ENCODE measurements at regions not wholly inside any gene's neighbourhood (a gene's known extent, or its start where the extent isn't known, plus 50 kb on each side); places are given as distances from the start of the nearest gene placed in this dataset.

GRCh38 chr3:34687671-34688070 is 889.2 kb downstream of the PDCD6IP start:
- DNase-seq (ENCODE audit: extremely low read depth, insufficient read length), result no peak
- H3K4me3 ChIP-seq (replicated peaks; ENCODE audit: low read depth, low read length), result no peak overlapping the region
- no peak for TF ChIP-seq CTCF (IDR thresholded peaks at IDR 0.05; ENCODE audit: insufficient read depth, low read length, poor library complexity, severe bottlenecking)
- no peaks in the 10 kb centered on the region for H3K36me3 ChIP-seq (ENCODE audit: control insufficient read depth, insufficient read depth, low read length)
- H3K27me3 ChIP-seq (replicated peaks; ENCODE audit: control insufficient read depth, insufficient read depth, low read length), result no peaks in the 10 kb centered on the region

- no peak for DNase-seq (ENCODE audit: extremely low read depth, insufficient read length)
- H3K27me3 ChIP-seq (replicated peaks; ENCODE audit: control insufficient read depth, insufficient read depth, low read length), result no peaks in the 10 kb centered on the region
- H3K4me3 ChIP-seq (replicated peaks; ENCODE audit: low read depth, low read length), result no peak overlapping the region
- TF ChIP-seq CTCF (IDR thresholded peaks at IDR 0.05; ENCODE audit: insufficient read depth, low read length, poor library complexity, severe bottlenecking), result no peak
- no peaks in the 10 kb centered on the region for H3K36me3 ChIP-seq (ENCODE audit: control insufficient read depth, insufficient read depth, low read length)
Measured at GRCh38 chr3:34696831-34697230, 898.4 kb downstream of the PDCD6IP start.

- no peak for DNase-seq (ENCODE audit: extremely low read depth, insufficient read length)
- no peak for TF ChIP-seq CTCF (IDR thresholded peaks at IDR 0.05; ENCODE audit: insufficient read depth, low read length, poor library complexity, severe bottlenecking)
- no peaks in the 10 kb centered on the region for H3K36me3 ChIP-seq (ENCODE audit: control insufficient read depth, insufficient read depth, low read length)
- no peak overlapping the region for H3K4me3 ChIP-seq (replicated peaks; ENCODE audit: low read depth, low read length)
- H3K27me3 ChIP-seq (replicated peaks; ENCODE audit: control insufficient read depth, insufficient read depth, low read length), result no peaks in the 10 kb centered on the region
Measured at GRCh38 chr3:34703053-34703452, 904.6 kb downstream of the PDCD6IP start.

GRCh38 chr3:34724916-34725499 is 914.3 kb upstream of the ARPP21 start:
- Histone ChIP-seq H3K4me3 (replicated peaks; ENCODE audit: low read depth, low read length) (no peak overlapping the region), H3K27me3 (replicated peaks; ENCODE audit: control insufficient read depth, insufficient read depth, low read length) (no peaks in the 10 kb centered on the region), H3K36me3 (ENCODE audit: control insufficient read depth, insufficient read depth, low read length) (no peaks in the 10 kb centered on the region)
- TF ChIP-seq CTCF (IDR thresholded peaks at IDR 0.05; ENCODE audit: insufficient read depth, low read length, poor library complexity, severe bottlenecking), result no peak
- DNase-seq (ENCODE audit: extremely low read depth, insufficient read length), result no peak

- DNase-seq (ENCODE audit: extremely low read depth, insufficient read length), result no peak
- Histone ChIP-seq H3K27me3 (replicated peaks; ENCODE audit: control insufficient read depth, insufficient read depth, low read length) (no peaks in the 10 kb centered on the region), H3K36me3 (ENCODE audit: control insufficient read depth, insufficient read depth, low read length) (no peaks in the 10 kb centered on the region), H3K4me3 (replicated peaks; ENCODE audit: low read depth, low read length) (no peak overlapping the region)
- TF ChIP-seq CTCF (IDR thresholded peaks at IDR 0.05; ENCODE audit: insufficient read depth, low read length, poor library complexity, severe bottlenecking), result no peak
Measured at GRCh38 chr3:34725774-34726173, 913.6 kb upstream of the ARPP21 start.

- H3K36me3 ChIP-seq (ENCODE audit: control insufficient read depth, insufficient read depth, low read length), result no peaks in the 10 kb centered on the region
- no peak overlapping the region for H3K4me3 ChIP-seq (replicated peaks; ENCODE audit: low read depth, low read length)
- TF ChIP-seq CTCF (IDR thresholded peaks at IDR 0.05; ENCODE audit: insufficient read depth, low read length, poor library complexity, severe bottlenecking), result no peak
- no peaks in the 10 kb centered on the region for H3K27me3 ChIP-seq (replicated peaks; ENCODE audit: control insufficient read depth, insufficient read depth, low read length)
- DNase-seq (ENCODE audit: extremely low read depth, insufficient read length), result no peak
Measured at GRCh38 chr3:34727700-34728099, 911.6 kb upstream of the ARPP21 start.

Data from GM06990 (cell line).